GM04504 (cell line): ENCODE measurements at regions not wholly inside any gene's neighbourhood (a gene's known extent, or its start where the extent isn't known, plus 50 kb on each side); places are given as distances from the start of the nearest gene placed in this dataset.

Experiments used
- DNase-seq: peaks from one replicate; pipeline ENCODE4 v3.0.0-alpha.2; 2012; ENCODE audit warnings: low read depth

GRCh38 chr3:18044191-18044590 is 301.8 kb upstream of the TBC1D5 start:
- DNase-seq = no peak

GRCh38 chr3:18036450-18036815 is 294.0 kb upstream of the TBC1D5 start:
- no peak for DNase-seq

GRCh38 chr3:18035641-18036449 is 293.4 kb upstream of the TBC1D5 start:
- no peak for DNase-seq

GRCh38 chr3:18033581-18034108 is 291.2 kb upstream of the TBC1D5 start:
- DNase-seq = no peak

- DNase-seq = no peak
Observed at GRCh38 chr3:18030371-18030870, 288.0 kb upstream of the TBC1D5 start.

- DNase-seq = no peak
Observed at GRCh38 chr3:18027161-18027939, 284.9 kb upstream of the TBC1D5 start.

- DNase-seq = no peak
Observed at GRCh38 chr3:18024715-18025114, 282.3 kb upstream of the TBC1D5 start.

- no peak for DNase-seq
Observed at GRCh38 chr3:18019161-18019495, 276.7 kb upstream of the TBC1D5 start.

- DNase-seq = no peak
Observed at GRCh38 chr3:18018491-18019160, 276.2 kb upstream of the TBC1D5 start.

GRCh38 chr3:18016366-18016765 is 273.9 kb upstream of the TBC1D5 start:
- no peak for DNase-seq

GRCh38 chr3:18012933-18013332 is 270.5 kb upstream of the TBC1D5 start:
- DNase-seq = no peak

- no peak for DNase-seq
Observed at GRCh38 chr3:18012436-18012835, 270.0 kb upstream of the TBC1D5 start.

- DNase-seq = no peak
Observed at GRCh38 chr3:18011387-18011786, 269.0 kb upstream of the TBC1D5 start.

GRCh38 chr3:18010001-18010400 is 267.6 kb upstream of the TBC1D5 start:
- DNase-seq = no peak

- DNase-seq = no peak
Observed at GRCh38 chr3:18008706-18009368, 266.4 kb upstream of the TBC1D5 start.

GRCh38 chr3:18007980-18008379 is 265.5 kb upstream of the TBC1D5 start:
- DNase-seq = no peak

GRCh38 chr3:17995769-17996168 is 253.3 kb upstream of the TBC1D5 start:
- DNase-seq = no peak

- DNase-seq = no peak
Observed at GRCh38 chr3:17994167-17994566, 251.7 kb upstream of the TBC1D5 start.

- no peak for DNase-seq
Observed at GRCh38 chr3:17990390-17990789, 248.0 kb upstream of the TBC1D5 start.

- DNase-seq = no peak
Observed at GRCh38 chr3:17986348-17986816, 244.0 kb upstream of the TBC1D5 start.

- no peak for DNase-seq
Observed at GRCh38 chr3:17985658-17986347, 243.4 kb upstream of the TBC1D5 start.
